Left ventricle myocardium inferior (tissue), 1 donor: ENCODE measurements at regions not wholly inside any gene's neighbourhood (a gene's known extent, or its start where the extent isn't known, plus 50 kb on each side); places are given as distances from the start of the nearest gene placed in this dataset.
"Not testable (repeated sequence)": the region's sequence is repeated elsewhere in the genome, so short reads cannot be mapped to it uniquely, and the experiment has no call there.

ENCODE experiments used
- DNase-seq: peaks from one replicate; pipeline ENCODE4 v3.0.0-alpha.2; 2020
- H3K27ac ChIP-seq: fragments of 200-600 bp; replicated peaks from 2 replicates; pipeline ENCODE4 v1.8.0; 2021
- H3K27me3 ChIP-seq: fragments of 200-600 bp; 2 replicates; pipeline ENCODE4 v1.8.0; 2021; ENCODE audit warnings: low read depth
- H3K36me3 ChIP-seq: fragments of 200-600 bp; 2 replicates; pipeline ENCODE4 v1.8.0; 2021
- H3K4me1 ChIP-seq: fragments of 200-600 bp; 2 replicates; pipeline ENCODE4 v1.8.0; 2021
- H3K4me3 ChIP-seq: fragments of 200-600 bp; 2 replicates; pipeline ENCODE4 v1.8.0; 2021; ENCODE audit warnings: mild to moderate bottlenecking, moderate library complexity
- H3K9me3 ChIP-seq: fragments of 200-600 bp; replicated peaks from 2 replicates; pipeline ENCODE4 v1.8.0; 2021
- CTCF ChIP-seq: fragments of 200-600 bp; IDR thresholded peaks from 2 replicates; pipeline ENCODE4 v1.8.0; 2021; ENCODE audit warnings: antibody characterized with exemption, mild to moderate bottlenecking, borderline replicate concordance
- intact Hi-C: fragments of 100-400 bp; cut with micrococcal nuclease; formaldehyde crosslinking; loops from one replicate; pipeline ENCODE4 v1.11.0; 2022
- donor health status: DM: no; HTN: yes; CAD: no; lungs with severe emphysema.

- Histone ChIP-seq H3K27me3 (no peaks in the 10 kb centered on the region), H3K36me3 (no peaks in the 10 kb centered on the region), H3K4me3 (no peak overlapping the region), H3K4me1 (no peaks in the 10 kb centered on the region), H3K27ac (no peak overlapping the region), H3K9me3 (peaks cover 13% of the 10 kb centered on the region)
- no peak for DNase-seq
- no peak for TF ChIP-seq CTCF
- intact Hi-C loops: no loop called here
These were observed 85.9 kb downstream of the ASMT start for GRCh38 chrX:1700757-1701156.

GRCh38 chrX:1701396-1701901 lies 86.6 kb downstream of the ASMT start:
- H3K27me3 ChIP-seq, DNase-seq, H3K4me3 ChIP-seq, H3K36me3 ChIP-seq, H3K4me1 ChIP-seq, intact Hi-C loops, H3K27ac ChIP-seq: not testable (repeated sequence)
- H3K9me3 ChIP-seq: peaks cover 13% of the 10 kb centered on the region

- not testable (repeated sequence) for H3K36me3 ChIP-seq
These were observed 87.3 kb downstream of the ASMT start for GRCh38 chrX:1702142-1702541.

GRCh38 chrX:1702557-1702956 lies 87.7 kb downstream of the ASMT start:
- not testable (repeated sequence) for DNase-seq

More at GRCh38 chrX:1702142-1702541, 87.3 kb downstream of the ASMT start:
- intact Hi-C loops, H3K4me1 ChIP-seq, H3K27ac ChIP-seq, DNase-seq, H3K27me3 ChIP-seq, H3K4me3 ChIP-seq: not testable (repeated sequence)
- H3K9me3 ChIP-seq: peaks cover 13% of the 10 kb centered on the region

GRCh38 chrX:1709277-1709676 lies 94.4 kb downstream of the ASMT start:
- H3K27me3 ChIP-seq, DNase-seq, H3K4me1 ChIP-seq, H3K27ac ChIP-seq, intact Hi-C loops, H3K4me3 ChIP-seq, H3K9me3 ChIP-seq, H3K36me3 ChIP-seq: not testable (repeated sequence)

More at GRCh38 chrX:1702557-1702956, 87.7 kb downstream of the ASMT start:
- H3K36me3 ChIP-seq, H3K27ac ChIP-seq, H3K4me1 ChIP-seq, H3K27me3 ChIP-seq, H3K4me3 ChIP-seq, intact Hi-C loops: not testable (repeated sequence)
- H3K9me3 ChIP-seq: peaks cover 13% of the 10 kb centered on the region

- peaks cover 6% of the 10 kb centered on the region for H3K9me3 ChIP-seq
- DNase-seq: no peak
- H3K4me1 ChIP-seq: no peaks in the 10 kb centered on the region
- H3K27ac ChIP-seq: no peak overlapping the region
- no peaks in the 10 kb centered on the region for H3K27me3 ChIP-seq
- H3K4me3 ChIP-seq: no peak overlapping the region
- no peaks in the 10 kb centered on the region for H3K36me3 ChIP-seq
- TF ChIP-seq CTCF: no peak
- intact Hi-C loops: no loop called here
These were observed 98.4 kb downstream of the ASMT start for GRCh38 chrX:1713296-1713695.

- Histone ChIP-seq H3K4me1 (no peaks in the 10 kb centered on the region), H3K36me3 (no peaks in the 10 kb centered on the region), H3K27me3 (no peaks in the 10 kb centered on the region), H3K27ac (no peak overlapping the region), H3K4me3 (no peak overlapping the region), H3K9me3 (no peaks in the 10 kb centered on the region)
- intact Hi-C loops: no loop called here
- no peak for DNase-seq
- no peak for TF ChIP-seq CTCF
These were observed 102.5 kb downstream of the ASMT start for GRCh38 chrX:1717373-1717772.

GRCh38 chrX:1719270-1719669 lies 104.4 kb downstream of the ASMT start:
- H3K9me3 ChIP-seq: no peaks in the 10 kb centered on the region
- no peak overlapping the region for H3K27ac ChIP-seq
- H3K27me3 ChIP-seq: no peaks in the 10 kb centered on the region
- H3K4me1 ChIP-seq: no peaks in the 10 kb centered on the region
- TF ChIP-seq CTCF: no peak
- no peak for DNase-seq
- intact Hi-C loops: no loop called here
- no peak overlapping the region for H3K4me3 ChIP-seq
- no peaks in the 10 kb centered on the region for H3K36me3 ChIP-seq
